ENCODE measurements at regions not wholly inside any gene's neighbourhood (a gene's known extent, or its start where the extent isn't known, plus 50 kb on each side); places are given as distances from the start of the nearest gene placed in this dataset.
A peak's percentile ranks its signal among the peaks of the same experiment; 100 is the strongest.

DNA sequence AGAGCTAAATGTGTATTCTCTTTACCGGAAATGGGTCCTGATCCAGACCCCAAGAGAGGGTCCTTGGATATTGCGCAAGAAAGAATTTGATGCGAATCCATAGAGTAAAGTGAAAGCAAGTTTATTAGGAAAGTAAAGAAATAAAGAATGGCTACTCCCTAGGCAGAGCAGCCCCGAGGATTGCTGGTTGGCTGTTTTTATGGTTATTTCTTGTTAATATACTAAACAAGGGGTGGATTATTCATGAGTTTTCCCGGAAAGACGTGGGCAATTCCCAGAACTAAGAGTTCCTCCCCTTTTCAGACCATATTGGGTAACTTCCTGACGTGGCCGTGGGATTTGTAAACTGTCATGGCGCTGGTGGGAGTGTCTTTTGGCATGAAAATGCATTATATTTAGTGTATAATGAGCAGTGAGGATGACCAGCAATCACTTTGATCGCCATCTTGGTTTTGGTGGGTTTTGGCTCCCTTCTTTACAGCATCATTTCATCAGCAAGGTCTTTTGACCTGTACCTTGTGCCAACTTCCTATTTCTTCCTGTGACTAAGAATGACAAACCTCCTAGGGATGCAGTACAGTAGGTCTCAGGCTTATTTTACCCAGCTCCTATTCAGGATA, 60.4 kb downstream of the ARL4A start (continued):
- TF ChIP-seq, protein P1, sequence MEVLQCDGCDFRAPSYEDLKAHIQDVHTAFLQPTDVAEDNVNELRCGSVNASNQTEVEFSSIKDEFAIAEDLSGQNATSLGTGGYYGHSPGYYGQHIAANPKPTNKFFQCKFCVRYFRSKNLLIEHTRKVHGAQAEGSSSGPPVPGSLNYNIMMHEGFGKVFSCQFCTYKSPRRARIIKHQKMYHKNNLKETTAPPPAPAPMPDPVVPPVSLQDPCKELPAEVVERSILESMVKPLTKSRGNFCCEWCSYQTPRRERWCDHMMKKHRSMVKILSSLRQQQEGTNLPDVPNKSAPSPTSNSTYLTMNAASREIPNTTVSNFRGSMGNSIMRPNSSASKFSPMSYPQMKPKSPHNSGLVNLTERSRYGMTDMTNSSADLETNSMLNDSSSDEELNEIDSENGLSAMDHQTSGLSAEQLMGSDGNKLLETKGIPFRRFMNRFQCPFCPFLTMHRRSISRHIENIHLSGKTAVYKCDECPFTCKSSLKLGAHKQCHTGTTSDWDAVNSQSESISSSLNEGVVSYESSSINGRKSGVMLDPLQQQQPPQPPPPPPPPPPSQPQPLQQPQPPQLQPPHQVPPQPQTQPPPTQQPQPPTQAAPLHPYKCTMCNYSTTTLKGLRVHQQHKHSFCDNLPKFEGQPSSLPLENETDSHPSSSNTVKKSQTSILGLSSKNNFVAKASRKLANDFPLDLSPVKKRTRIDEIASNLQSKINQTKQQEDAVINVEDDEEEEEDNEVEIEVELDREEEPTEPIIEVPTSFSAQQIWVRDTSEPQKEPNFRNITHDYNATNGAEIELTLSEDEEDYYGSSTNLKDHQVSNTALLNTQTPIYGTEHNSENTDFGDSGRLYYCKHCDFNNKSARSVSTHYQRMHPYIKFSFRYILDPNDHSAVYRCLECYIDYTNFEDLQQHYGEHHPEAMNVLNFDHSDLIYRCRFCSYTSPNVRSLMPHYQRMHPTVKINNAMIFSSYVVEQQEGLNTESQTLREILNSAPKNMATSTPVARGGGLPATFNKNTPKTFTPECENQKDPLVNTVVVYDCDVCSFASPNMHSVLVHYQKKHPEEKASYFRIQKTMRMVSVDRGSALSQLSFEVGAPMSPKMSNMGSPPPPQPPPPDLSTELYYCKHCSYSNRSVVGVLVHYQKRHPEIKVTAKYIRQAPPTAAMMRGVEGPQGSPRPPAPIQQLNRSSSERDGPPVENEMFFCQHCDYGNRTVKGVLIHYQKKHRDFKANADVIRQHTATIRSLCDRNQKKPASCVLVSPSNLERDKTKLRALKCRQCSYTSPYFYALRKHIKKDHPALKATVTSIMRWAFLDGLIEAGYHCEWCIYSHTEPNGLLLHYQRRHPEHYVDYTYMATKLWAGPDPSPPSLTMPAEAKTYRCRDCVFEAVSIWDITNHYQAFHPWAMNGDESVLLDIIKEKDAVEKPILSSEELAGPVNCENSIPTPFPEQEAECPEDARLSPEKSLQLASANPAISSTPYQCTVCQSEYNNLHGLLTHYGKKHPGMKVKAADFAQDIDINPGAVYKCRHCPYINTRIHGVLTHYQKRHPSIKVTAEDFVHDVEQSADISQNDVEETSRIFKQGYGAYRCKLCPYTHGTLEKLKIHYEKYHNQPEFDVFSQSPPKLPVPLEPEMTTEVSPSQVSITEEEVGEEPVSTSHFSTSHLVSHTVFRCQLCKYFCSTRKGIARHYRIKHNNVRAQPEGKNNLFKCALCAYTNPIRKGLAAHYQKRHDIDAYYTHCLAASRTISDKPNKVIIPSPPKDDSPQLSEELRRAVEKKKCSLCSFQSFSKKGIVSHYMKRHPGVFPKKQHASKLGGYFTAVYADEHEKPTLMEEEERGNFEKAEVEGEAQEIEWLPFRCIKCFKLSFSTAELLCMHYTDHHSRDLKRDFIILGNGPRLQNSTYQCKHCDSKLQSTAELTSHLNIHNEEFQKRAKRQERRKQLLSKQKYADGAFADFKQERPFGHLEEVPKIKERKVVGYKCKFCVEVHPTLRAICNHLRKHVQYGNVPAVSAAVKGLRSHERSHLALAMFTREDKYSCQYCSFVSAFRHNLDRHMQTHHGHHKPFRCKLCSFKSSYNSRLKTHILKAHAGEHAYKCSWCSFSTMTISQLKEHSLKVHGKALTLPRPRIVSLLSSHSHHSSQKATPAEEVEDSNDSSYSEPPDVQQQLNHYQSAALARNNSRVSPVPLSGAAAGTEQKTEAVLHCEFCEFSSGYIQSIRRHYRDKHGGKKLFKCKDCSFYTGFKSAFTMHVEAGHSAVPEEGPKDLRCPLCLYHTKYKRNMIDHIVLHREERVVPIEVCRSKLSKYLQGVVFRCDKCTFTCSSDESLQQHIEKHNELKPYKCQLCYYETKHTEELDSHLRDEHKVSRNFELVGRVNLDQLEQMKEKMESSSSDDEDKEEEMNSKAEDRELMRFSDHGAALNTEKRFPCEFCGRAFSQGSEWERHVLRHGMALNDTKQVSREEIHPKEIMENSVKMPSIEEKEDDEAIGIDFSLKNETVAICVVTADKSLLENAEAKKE (CRISPR knock-in tag; IDR thresholded peaks at IDR 0.05) = no peak
- TF ChIP-seq CREB1 (CRISPR knock-in tag; IDR thresholded peaks at IDR 0.05; ENCODE audit: low read depth) = no peak

DNA sequence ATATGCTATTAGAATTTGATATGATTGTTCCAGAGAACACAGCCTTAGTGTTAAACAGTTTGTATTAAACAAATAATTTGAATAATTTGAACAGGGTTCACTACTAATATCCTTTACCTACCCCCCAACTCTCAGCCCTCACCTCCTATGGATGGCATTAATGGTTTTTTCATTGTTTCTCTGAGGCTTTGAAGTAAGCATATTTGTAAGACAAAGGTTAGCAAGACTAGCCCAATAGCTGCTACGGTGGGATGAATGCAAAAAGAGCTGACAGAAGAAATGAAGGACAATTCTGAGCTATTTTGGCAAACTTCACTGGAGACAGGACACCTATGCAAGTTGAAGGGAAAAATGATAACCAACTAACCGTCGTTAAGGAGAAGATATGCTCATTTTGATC, 61.6 kb downstream of the ARL4A start:
- no peak overlapping the region for H2AFZ ChIP-seq
- H3K4me2 ChIP-seq = peak overlapping the region; percentile 61
- no peak overlapping the region for H3K27ac Mint-ChIP-seq
- no peaks in the 10 kb centered on the region for H4K20me1 ChIP-seq (replicated peaks; ENCODE audit: insufficient read depth)
- no peaks in the 10 kb centered on the region; the same call in 2 of the 3 replicates for H3K9me3 Mint-ChIP-seq
- 0 out of 2 replicates have a peak, but pooled peaks cover 4% of the 10 kb centered on the region for H3F3A ChIP-seq (replicated peaks; ENCODE audit: low read depth)
- H3K27me3 Mint-ChIP-seq (ENCODE audit: insufficient read depth, low read depth, poor library complexity) = peaks cover 6% of the 10 kb centered on the region
- H3K36me3 Mint-ChIP-seq (ENCODE audit: low read depth) = peaks cover 4% of the 10 kb centered on the region; the same call in 1 of the 3 replicates
- peaks cover 23% of the 10 kb centered on the region for H3K4me1 Mint-ChIP-seq
- H3K27ac ChIP-seq (ENCODE audit: low read depth) = no peak overlapping the region; the same call in 1 of the 2 replicates
- H3K9me2 ChIP-seq (ENCODE audit: insufficient read depth) = peaks cover 6% of the 10 kb centered on the region; the same call in 1 of the 2 replicates
- H3K4me3 Mint-ChIP-seq = no peak overlapping the region
- H3K27me3 ChIP-seq (ENCODE audit: insufficient read depth) = no peaks in the 10 kb centered on the region
- H3K36me3 ChIP-seq (ENCODE audit: insufficient read depth) = no peaks in the 10 kb centered on the region
- ATAC-seq (peak; percentile 92), DNase-seq (ENCODE audit: low spot score) (peak; percentile 52)
- TF ChIP-seq NANOG (IDR thresholded peaks at IDR 0.05; ENCODE audit: borderline replicate concordance) = peak; percentile 74
- TF ChIP-seq, protein P2, sequence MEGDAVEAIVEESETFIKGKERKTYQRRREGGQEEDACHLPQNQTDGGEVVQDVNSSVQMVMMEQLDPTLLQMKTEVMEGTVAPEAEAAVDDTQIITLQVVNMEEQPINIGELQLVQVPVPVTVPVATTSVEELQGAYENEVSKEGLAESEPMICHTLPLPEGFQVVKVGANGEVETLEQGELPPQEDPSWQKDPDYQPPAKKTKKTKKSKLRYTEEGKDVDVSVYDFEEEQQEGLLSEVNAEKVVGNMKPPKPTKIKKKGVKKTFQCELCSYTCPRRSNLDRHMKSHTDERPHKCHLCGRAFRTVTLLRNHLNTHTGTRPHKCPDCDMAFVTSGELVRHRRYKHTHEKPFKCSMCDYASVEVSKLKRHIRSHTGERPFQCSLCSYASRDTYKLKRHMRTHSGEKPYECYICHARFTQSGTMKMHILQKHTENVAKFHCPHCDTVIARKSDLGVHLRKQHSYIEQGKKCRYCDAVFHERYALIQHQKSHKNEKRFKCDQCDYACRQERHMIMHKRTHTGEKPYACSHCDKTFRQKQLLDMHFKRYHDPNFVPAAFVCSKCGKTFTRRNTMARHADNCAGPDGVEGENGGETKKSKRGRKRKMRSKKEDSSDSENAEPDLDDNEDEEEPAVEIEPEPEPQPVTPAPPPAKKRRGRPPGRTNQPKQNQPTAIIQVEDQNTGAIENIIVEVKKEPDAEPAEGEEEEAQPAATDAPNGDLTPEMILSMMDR (conservative IDR thresholded peaks at IDR 0.05; ENCODE audit: low read depth in 2 of 2) = no peak
- H3K4me3 ChIP-seq = 0 out of 2 replicates have a peak overlapping the region, but pooled peaks have one; percentile 0
- no peaks in the 10 kb centered on the region for H3K79me2 ChIP-seq (replicated peaks; ENCODE audit: insufficient read depth)
- H3K4me1 ChIP-seq (ENCODE audit: insufficient read depth) = peaks cover 22% of the 10 kb centered on the region

Data from GM23338 (cell line).